Endothelial cell of umbilical vein (primary cell): ENCODE measurements at regions not wholly inside any gene's neighbourhood (a gene's known extent, or its start where the extent isn't known, plus 50 kb on each side); places are given as distances from the start of the nearest gene placed in this dataset.

Experiments used
- BruUV-seq: library from RNA; stranded (reverse); fragments of 400-500 nt; replicated peaks from 2 replicates; lab custom pipeline; 2021; lab: Mats Ljungman, UMichigan
- CTCF ChIA-PET: fragments of 300-600, 350-600 bp; sonication (Branson Sonifier 250); formaldehyde crosslinking; loops from one replicate; lab custom pipeline; 2021; ENCODE audit warnings: antibody characterized with exemption, inconsistent platforms; lab: Charles Lee
- POLR2A ChIA-PET: fragments of 300-600, 350-600 bp; sonication (Branson Sonifier 250); formaldehyde crosslinking; loops from one replicate; lab custom pipeline; 2021; ENCODE audit warnings: antibody characterized with exemption, inconsistent platforms; lab: Charles Lee
- DNase-seq: peaks from one replicate; pipeline ENCODE4 v3.0.0-alpha.2; 2011; ENCODE audit warnings: low read depth, low spot score
- FAIRE-seq: peaks from 2 replicates; lab custom pipeline; 2011; peaks lifted over from hg19 to GRCh38; lab: Jason Lieb, UNC
- H2AFZ ChIP-seq: 2 replicates; pipeline ENCODE4 v1.6.0; 2012; ENCODE audit warnings: low read depth, low read length, control low read depth, inconsistent platforms
- H3K27ac ChIP-seq: 2 replicates; pipeline ENCODE4 v1.5.1; 2011; ENCODE audit warnings: low read depth, mild to moderate bottlenecking, control low read depth, low read length, moderate library complexity; ENCODE audit not compliant: insufficient read depth
- H3K27me3 ChIP-seq, 2 experiments: 2 replicates each; pipeline versions ENCODE4 v1.6.0 to v1.6.1; 2011; ENCODE audit warnings: low read length in 2 of 2, mixed read lengths in 1 of 2; ENCODE audit not compliant: control insufficient read depth in 2 of 2, insufficient read depth in 2 of 2
- H3K36me3 ChIP-seq, 2 experiments: 2 replicates in 1 of 2; 3 replicates in 1 of 2; pipeline ENCODE4 v1.5.1; 2011; ENCODE audit warnings: low read length in 2 of 2, mild to moderate bottlenecking in 1 of 2, moderate library complexity in 1 of 2; ENCODE audit not compliant: control insufficient read depth in 2 of 2, insufficient read depth in 2 of 2; ENCODE audit errors: extremely low read depth in 1 of 2
- H3K4me1 ChIP-seq: 3 replicates; pipeline ENCODE4 v1.5.1; 2011; ENCODE audit warnings: mild to moderate bottlenecking, low read length; ENCODE audit not compliant: control insufficient read depth, insufficient read depth; ENCODE audit errors: extremely low read depth
- H3K4me2 ChIP-seq: 2 replicates; pipeline ENCODE4 v1.6.1; 2011; ENCODE audit warnings: low read length, control low read depth, mixed read lengths; ENCODE audit not compliant: insufficient read depth
- H3K4me3 ChIP-seq, 3 experiments: fragments of 200-600 bp in 1 of 3; sonication (generic), shearing (Covaris generic) in 1 of 3; replicated peaks in 1 of 3; 2 replicates each; pipeline ENCODE4 v1.5.1; 2011 to 2016; ENCODE audit warnings: control low read depth in 3 of 3, low read length in 3 of 3, mild to moderate bottlenecking in 2 of 3, inconsistent platforms in 1 of 3, low read depth in 1 of 3, moderate library complexity in 1 of 3; ENCODE audit not compliant: insufficient read depth in 1 of 3
- H3K79me2 ChIP-seq: 2 replicates; pipeline ENCODE4 v1.6.0; 2012; ENCODE audit warnings: low read length, inconsistent platforms; ENCODE audit not compliant: control insufficient read depth, insufficient read depth
- H3K9ac ChIP-seq: replicated peaks from 2 replicates; pipeline ENCODE3; 2011; ENCODE audit warnings: low read length, control low read depth; ENCODE audit not compliant: insufficient read depth; ENCODE audit errors: extremely low read depth
- H3K9me1 ChIP-seq: replicated peaks from 3 replicates; pipeline ENCODE4 v1.6.0; 2011; ENCODE audit warnings: mild to moderate bottlenecking, low read length; ENCODE audit not compliant: control insufficient read depth, insufficient read depth; ENCODE audit errors: extremely low read depth
- H3K9me3 ChIP-seq: replicated peaks from 2 replicates; pipeline ENCODE4 v1.5.1; 2012; ENCODE audit warnings: low read length, inconsistent platforms; ENCODE audit not compliant: control insufficient read depth, insufficient read depth
- H4K20me1 ChIP-seq: replicated peaks from 2 replicates; pipeline ENCODE3; 2011; ENCODE audit warnings: mild to moderate bottlenecking, low read length; ENCODE audit not compliant: control insufficient read depth, insufficient read depth; ENCODE audit errors: extremely low read depth
- EZH2 ChIP-seq: IDR thresholded peaks from 2 replicates; pipeline ENCODE4 v1.6.1; 2012; ENCODE audit warnings: borderline replicate concordance, low read depth, mild to moderate bottlenecking, moderate library complexity, low read length, inconsistent platforms; ENCODE audit not compliant: severe bottlenecking
- FOS ChIP-seq: IDR thresholded peaks from 2 replicates; pipeline ENCODE4 v1.6.1; 2011; ENCODE audit warnings: mild to moderate bottlenecking, low read length, moderate library complexity, borderline replicate concordance; ENCODE audit not compliant: insufficient read depth
- GATA2 ChIP-seq: IDR thresholded peaks from 2 replicates; pipeline ENCODE4 v1.7.0; 2011; ENCODE audit warnings: low read depth, mild to moderate bottlenecking, moderate library complexity, mixed read lengths, low read length; ENCODE audit not compliant: insufficient read length, insufficient read depth
- JUN ChIP-seq: IDR thresholded peaks from 2 replicates; pipeline ENCODE4 v1.6.1; 2011; ENCODE audit warnings: borderline replicate concordance, low read depth; ENCODE audit not compliant: insufficient read length, insufficient read depth
- MYC ChIP-seq: IDR thresholded peaks from one replicate; pipeline ENCODE4 v1.6.1; 2011; ENCODE audit warnings: mild to moderate bottlenecking, low read depth, low read length
- POLR2A ChIP-seq: IDR thresholded peaks from 2 replicates; pipeline ENCODE4 v1.6.1; 2012; ENCODE audit warnings: low read depth, mild to moderate bottlenecking, control low read depth, low read length
- POLR2AphosphoS5 ChIP-seq: IDR thresholded peaks from 2 replicates; pipeline ENCODE4 v1.6.1; 2012; ENCODE audit warnings: low read depth, mild to moderate bottlenecking, control low read depth, low read length, moderate library complexity; ENCODE audit not compliant: insufficient read depth
- dilution Hi-C: fragments of 300-500 bp; cut with MboI; formaldehyde crosslinking; loops from one replicate; pipeline ENCODE4 v1.15.0; 2019; ENCODE audit warnings: low sequenced_read_pairs; ENCODE audit not compliant: extremely low pct_ligation_motif_present
- intact Hi-C: fragments of 100-400 bp; cut with micrococcal nuclease; formaldehyde crosslinking; loops from one replicate; pipeline ENCODE4 v1.10.0; 2022
- TF ChIP-seq, protein P1 (sequence below), 2 donors: IDR thresholded peaks; 1 replicate in 1 of 2; 2 replicates in 1 of 2; pipeline ENCODE4 v1.5.1; 2011; ENCODE audit warnings: low read length in 2 of 2, mild to moderate bottlenecking in 2 of 2, moderate library complexity in 2 of 2, control low read depth in 1 of 2, inconsistent platforms in 1 of 2, low read depth in 1 of 2; ENCODE audit not compliant: insufficient read depth in 1 of 2; ENCODE audit errors: extremely low read depth in 1 of 2
- TF ChIP-seq, protein P2 (sequence below): IDR thresholded peaks from 2 replicates; pipeline ENCODE4 v1.6.1; 2011; ENCODE audit not compliant: insufficient read depth, insufficient read length

DNA sequence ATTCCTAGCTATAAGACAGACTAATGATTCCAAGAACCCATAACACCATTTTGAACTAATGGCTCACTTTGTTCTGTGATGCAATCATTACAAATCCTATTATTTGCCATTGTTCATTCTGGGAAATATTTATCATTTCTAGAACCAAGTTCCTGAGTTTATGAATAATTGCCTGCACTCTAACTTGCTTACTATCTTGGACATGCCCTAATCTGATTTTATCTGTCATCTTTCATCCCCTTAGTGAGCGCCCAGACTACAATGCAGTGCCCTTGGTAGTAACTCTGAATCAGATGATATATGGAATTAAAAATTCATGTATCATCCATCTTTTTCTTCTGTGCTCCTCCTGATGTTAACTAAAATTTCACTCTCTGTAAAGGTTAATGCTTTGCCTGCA lies 703.1 kb upstream of the MDGA2 start:
- Histone ChIP-seq H3K4me3 (no peak overlapping the region), H3K27me3 (no peaks in the 10 kb centered on the region), H3K79me2 (no peaks in the 10 kb centered on the region), H3K9me3 (peaks cover 1% of the 10 kb centered on the region), H2AFZ (no peak overlapping the region), H3K9ac (no peak overlapping the region), H3K4me2 (no peak overlapping the region), H4K20me1 (no peaks in the 10 kb centered on the region), H3K36me3 (no peaks in the 10 kb centered on the region), H3K4me1 (no peaks in the 10 kb centered on the region), H3K9me1 (no peaks in the 10 kb centered on the region), H3K27ac (no peak overlapping the region)
- no peak for FAIRE-seq
- ChIA-PET POLR2A (no interaction called here), CTCF (no interaction called here)
- TF ChIP-seq MYC (no peak), GATA2 (no peak), FOS (no peak), POLR2A (no peak), POLR2AphosphoS5 (no peak), JUN (no peak), EZH2 (no peak)
- TF ChIP-seq, protein P1, sequence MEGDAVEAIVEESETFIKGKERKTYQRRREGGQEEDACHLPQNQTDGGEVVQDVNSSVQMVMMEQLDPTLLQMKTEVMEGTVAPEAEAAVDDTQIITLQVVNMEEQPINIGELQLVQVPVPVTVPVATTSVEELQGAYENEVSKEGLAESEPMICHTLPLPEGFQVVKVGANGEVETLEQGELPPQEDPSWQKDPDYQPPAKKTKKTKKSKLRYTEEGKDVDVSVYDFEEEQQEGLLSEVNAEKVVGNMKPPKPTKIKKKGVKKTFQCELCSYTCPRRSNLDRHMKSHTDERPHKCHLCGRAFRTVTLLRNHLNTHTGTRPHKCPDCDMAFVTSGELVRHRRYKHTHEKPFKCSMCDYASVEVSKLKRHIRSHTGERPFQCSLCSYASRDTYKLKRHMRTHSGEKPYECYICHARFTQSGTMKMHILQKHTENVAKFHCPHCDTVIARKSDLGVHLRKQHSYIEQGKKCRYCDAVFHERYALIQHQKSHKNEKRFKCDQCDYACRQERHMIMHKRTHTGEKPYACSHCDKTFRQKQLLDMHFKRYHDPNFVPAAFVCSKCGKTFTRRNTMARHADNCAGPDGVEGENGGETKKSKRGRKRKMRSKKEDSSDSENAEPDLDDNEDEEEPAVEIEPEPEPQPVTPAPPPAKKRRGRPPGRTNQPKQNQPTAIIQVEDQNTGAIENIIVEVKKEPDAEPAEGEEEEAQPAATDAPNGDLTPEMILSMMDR (IDR thresholded peaks at IDR 0.05; ENCODE audit: extremely low read depth in 1 of 2, insufficient read depth in 1 of 2, low read depth in 1 of 2, low read length in 2 of 2), result no peak
- TF ChIP-seq, protein P2, sequence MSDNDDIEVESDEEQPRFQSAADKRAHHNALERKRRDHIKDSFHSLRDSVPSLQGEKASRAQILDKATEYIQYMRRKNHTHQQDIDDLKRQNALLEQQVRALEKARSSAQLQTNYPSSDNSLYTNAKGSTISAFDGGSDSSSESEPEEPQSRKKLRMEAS, result no peak
- dilution Hi-C loops, result no loop called here
- intact Hi-C loops, result no loop called here
- DNase-seq, result no peak
- BruUV-seq, result no TSS peak
